Left renal cortex interstitium (tissue), 4 donors: ENCODE measurements at regions not wholly inside any gene's neighbourhood (a gene's known extent, or its start where the extent isn't known, plus 50 kb on each side); places are given as distances from the start of the nearest gene placed in this dataset.

Experiments used
- DNase-seq, 4 donors: peaks; one replicate each; pipeline ENCODE4 v3.0.0-alpha.2; 2013; ENCODE audit warnings: low read depth in 4 of 4, low spot score in 2 of 4, missing footprints in 1 of 4

DNA sequence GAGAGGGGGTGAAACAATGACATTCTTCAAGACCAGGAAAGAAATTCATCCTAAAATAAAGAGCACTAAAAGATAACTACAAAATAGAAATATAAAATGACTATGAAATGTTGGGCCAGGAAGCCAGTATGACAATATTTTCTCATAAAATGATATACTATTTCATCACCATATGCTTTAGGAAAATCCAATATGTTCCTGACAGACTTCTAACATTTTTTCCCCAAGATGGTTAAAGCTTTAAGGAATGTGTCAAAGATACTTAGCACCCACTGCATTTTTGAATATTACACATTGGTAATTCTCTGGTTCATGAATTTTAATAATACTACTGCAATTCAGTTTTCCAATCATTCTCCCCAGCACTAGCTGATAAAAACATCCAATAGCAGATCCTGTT lies 87.7 kb upstream of the PLEKHG7 start:
- DNase-seq, result no peak

GRCh38 chr12:92614502-92614901 lies 88.3 kb upstream of the PLEKHG7 start:
- DNase-seq, result no peak

DNA sequence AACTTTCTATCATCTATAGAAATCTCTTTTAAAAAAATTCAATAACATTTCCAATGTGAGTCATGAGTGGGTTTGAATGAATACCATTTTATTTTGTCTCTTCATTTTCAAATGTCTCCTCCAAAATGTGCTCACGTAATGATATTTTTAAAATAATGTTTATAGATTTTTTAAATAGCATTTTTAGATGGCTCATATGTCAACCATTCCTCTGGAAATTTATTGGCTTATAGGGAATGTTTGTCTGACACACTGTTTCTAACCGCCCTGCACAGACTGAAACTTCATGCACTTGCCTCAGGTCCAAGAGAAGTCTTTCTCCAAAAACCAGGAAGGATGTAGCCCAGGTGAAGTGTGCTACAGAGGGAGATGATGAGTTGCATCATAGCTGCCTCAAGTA lies 88.8 kb upstream of the PLEKHG7 start:
- DNase-seq, result no peak

- DNase-seq, result no peak
These were observed 90.2 kb upstream of the PLEKHG7 start for GRCh38 chr12:92612611-92613010.

DNA sequence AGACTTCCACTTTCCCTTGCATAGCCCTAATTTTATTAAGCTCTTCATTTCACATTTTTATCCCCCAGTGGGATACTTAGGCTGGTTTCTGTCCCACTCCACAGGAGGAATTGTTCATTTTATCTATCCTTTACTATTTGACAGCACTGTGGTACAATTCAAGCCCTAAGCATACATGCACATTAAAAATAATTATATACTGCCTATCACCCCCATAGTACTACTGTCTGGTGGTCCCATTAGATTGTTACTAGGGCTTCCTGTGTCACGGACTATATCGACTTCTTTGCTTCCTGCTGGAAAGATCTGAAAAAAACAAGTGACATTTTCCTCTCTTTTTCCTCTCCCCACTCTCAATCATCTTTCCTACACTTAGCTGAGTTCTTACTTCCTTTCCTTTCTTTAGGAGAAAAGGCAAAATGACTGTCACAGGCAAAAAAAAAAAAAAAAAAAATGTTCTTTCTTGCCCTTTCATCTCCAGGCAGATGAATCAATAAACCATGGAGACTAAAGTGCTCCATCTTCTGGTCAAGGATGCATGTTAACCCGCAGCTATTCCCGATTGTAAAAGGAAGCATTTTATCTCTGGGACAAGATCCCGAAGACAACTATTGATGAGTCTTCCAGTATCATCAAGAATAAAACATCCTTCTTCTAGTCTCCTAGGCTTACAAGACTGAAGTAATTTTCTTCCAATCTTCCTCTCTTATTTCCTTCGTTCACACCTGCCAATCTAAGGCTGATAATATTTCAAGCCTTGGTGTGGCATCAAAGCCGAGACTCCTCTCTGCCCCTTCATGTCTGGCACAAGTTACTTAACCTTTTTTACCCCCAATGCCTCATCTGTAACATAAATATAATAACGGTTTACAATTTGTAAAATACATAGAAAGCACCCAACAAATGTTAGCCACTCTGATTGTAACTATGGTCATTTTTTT lies 94.4 kb upstream of the PLEKHG7 start:
- no peak for DNase-seq

- DNase-seq, result no peak
These were observed 95.8 kb upstream of the PLEKHG7 start for GRCh38 chr12:92606956-92607355.

GRCh38 chr12:92605621-92606170 lies 97.1 kb upstream of the PLEKHG7 start:
- DNase-seq, result no peak

- DNase-seq, result no peak
These were observed 98.0 kb upstream of the PLEKHG7 start for GRCh38 chr12:92604786-92605185.

DNA sequence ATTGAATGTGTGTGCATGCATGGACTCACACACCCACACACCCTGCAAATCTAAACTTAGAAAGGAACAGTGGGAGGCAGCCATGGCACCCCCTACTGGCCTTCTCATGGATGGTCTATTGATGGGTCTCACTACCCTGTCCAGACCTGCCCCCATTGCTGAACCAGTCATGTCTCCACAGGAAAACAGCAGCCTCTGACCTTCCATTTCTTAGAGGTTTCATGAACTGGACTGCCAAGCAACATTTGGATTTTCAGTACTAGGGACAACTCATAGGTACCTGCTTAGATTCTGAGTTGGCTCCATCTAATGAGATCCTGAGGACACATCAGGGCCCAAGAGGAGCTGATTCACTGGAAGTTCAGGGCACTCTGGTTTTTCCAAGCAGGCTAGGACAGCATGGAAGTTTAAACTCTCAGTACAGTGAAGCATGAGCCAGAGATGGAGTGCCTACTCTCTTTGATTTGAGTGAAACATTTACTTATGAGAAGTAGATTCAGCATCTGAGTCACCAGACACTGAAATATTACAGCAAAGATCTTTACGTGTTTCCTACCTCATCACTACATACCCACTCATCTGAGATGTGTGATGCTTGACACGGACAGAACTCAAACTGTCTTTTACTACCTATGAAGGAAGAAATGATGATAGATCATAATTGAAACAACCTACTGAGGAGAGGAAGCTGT lies 98.9 kb upstream of the PLEKHG7 start:
- DNase-seq, result no peak

DNA sequence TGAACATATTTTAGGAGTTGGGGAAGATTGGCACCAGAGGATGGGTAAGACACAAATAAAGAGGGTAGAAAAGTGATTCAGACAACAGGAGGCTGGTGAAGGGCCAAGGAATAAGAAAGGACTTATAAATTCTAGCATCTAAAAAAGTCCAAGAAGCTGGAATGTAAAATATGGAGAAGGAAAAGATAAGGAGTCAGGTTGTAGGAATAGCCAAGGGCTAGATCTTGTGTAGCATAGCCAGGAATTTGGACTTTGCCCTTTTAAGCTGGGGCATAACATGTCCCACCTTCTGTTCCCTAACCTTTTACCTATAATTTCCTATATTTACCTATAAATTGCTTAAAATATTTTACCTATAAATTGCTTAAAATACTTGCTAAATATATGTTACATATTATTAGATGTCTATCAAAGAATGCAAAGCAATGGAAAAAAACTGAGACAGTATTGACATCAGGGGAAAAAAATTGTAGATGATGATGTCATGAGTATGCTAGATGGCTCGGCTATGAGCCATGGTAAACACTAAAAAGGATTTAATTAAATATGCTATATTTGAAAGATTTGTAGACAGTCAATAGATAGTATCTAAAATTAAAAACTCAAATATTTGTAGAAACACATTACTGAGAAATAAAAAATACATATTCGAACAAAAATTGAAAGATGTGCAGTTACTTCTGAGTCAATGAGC lies 99.7 kb upstream of the PLEKHG7 start:
- DNase-seq, result no peak

GRCh38 chr12:92602476-92602875 lies 100.3 kb upstream of the PLEKHG7 start:
- no peak for DNase-seq

- DNase-seq, result no peak
These were observed 101.1 kb upstream of the PLEKHG7 start for GRCh38 chr12:92601680-92602079.

- no peak for DNase-seq
These were observed 101.6 kb upstream of the PLEKHG7 start for GRCh38 chr12:92601176-92601575.

- DNase-seq, result no peak
These were observed 102.7 kb upstream of the PLEKHG7 start for GRCh38 chr12:92600052-92600451.

DNA sequence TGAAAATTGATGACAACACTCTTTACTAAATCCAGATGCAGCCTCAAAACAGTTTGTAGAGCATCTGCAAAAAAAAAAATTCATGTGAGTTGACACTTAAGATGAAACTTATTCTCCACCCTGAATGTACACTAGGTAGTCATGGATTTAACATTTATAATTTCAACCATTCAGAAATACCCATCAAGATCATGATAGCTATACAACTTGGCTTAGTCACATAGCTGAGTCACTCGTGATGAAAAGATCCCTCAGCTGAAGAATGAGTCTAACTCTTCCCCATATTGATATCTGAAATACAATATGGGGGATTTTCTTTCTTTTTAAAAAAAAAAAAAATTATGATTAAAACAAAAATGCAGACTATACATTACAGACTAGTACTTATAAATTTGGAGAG lies 104.8 kb upstream of the PLEKHG7 start:
- DNase-seq, result no peak

DNA sequence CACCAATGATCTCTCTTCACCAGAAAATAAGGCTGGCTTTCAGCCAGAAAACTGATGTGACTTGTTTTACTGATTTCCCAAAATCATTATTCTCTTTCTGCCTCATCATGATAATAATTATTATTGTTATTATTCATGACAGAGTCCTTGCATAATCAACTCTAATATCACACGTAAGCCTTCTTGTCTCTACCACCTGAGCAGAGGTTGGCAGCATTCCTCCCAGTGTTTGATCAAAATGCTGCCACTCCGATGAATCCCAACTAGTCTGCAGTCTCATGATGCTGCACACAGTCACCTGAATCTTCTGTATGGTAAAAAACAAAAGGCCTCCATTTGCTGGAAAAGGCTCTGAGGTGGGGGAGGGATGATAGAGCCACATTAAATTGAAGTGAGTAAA lies 105.7 kb upstream of the PLEKHG7 start:
- DNase-seq, result no peak

GRCh38 chr12:92596383-92596782 lies 106.4 kb upstream of the PLEKHG7 start:
- DNase-seq, result no peak

DNA sequence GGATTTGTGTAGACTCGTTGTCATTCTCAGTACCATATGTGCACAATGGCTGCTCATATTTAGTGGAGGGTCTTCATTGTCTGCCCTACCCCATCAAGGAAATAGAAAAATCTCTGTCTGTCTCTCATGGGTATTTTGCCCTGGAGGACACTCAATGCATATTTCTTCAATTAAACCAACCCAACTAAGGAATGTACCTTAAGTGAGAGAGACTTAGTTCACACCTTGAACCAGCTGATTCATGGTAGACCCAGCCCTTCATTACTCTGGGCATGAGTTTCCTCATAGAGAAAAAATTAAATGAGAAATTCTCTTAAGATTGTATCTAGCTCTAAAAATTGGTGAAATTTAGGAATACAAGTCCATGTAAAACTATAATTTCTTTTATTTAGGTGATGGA lies 107.1 kb upstream of the PLEKHG7 start:
- no peak for DNase-seq

DNA sequence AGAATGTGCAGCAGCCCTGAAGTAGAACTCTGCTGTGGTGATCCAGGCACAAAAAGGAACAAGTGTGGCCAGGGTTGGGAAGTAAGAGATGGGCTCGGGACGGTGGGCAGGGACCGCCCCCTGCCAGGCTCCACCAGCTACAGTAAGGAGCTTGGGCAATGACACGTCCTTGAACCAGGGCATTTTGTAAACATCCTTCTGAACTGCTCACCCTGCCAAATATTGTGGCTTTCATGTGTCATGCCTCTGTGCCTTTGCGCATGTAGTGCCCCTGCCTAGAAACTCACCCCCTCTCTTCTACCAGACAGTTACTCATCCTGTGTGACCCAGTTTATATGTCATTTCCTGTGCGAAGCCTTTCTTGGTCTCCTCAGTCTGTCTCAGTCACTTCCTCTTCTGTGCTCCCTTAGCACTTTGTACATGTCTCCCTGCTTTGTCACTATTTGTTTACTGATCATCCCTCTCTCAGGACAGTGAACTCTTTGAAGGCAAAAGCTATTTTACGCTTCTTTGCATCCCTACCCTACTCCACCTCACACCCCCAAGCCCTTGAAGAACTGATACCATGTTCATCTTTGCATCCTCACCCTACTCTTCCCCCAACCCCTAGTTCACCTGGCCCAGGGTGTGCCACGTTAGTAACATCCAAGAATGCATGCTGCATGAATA lies 108.9 kb upstream of the PLEKHG7 start:
- DNase-seq, result no peak

DNA sequence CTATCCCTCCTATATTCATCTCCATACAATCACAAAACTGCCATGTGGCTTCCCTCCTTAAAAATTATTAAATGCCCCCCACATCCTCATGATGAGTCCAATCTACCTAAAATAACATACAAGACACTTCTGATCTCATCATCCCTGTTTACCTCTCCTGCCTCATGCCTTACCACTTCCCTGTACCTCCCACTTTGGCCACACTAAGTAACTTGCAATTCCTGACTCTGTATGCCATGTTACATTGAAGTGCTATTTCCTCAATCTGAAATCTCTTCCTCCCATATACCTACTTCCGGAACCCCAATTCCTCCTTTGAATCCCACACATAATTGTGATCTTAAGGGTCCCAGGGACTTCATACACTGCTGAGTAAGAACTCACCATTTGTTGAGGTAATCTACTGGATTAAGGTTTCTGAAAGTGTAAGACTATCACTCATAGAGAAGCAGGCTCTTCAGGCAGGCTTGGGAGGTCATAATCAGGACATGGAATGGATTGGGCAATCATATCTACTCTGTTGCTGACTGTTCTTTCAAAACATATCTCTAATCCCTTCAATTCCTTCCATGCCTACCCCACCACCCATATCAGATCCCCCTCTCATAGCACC lies 117.6 kb upstream of the PLEKHG7 start:
- no peak for DNase-seq
